Central memory CD4-positive, alpha-beta T cell (primary cell): ENCODE measurements at regions not wholly inside any gene's neighbourhood (a gene's known extent, or its start where the extent isn't known, plus 50 kb on each side); places are given as distances from the start of the nearest gene placed in this dataset.
"Not testable (repeated sequence)": the region's sequence is repeated elsewhere in the genome, so short reads cannot be mapped to it uniquely, and the experiment has no call there.

Experiments used
- DNase-seq: peaks from one replicate; pipeline ENCODE4 v3.0.0; 2022

DNA sequence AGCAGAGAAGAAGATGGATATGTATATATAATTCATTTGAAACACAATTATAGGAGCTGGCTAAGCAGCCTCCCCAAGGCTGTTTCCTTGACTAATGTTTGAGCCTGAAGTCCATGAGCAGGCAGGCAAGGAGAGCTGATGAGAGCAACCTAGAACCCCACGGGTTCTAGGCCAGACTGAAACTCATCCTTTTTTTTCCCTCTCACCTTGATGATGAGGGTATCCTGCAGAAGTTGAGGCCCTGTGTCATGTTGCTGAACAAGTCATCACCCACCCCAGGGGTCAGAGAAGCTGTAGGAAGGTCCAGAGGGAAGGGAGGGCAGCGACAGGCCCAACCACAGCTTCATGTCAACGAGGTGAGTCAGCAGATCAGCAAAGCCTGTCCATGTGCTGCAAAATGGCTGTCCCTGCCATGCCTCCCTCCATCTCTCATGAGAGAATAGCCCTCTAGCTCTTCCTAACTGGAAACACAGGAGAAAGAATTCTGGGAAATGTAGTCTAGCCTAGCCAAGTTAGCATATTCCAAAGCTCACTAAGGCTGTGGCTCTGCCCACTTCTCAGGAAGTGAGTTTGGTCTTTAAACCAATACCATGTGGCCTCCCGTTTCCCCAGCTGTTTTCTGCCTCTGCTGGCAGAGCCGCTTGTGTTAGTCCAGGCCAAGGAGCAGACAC is 91.3 kb upstream of the DTNBP1 start:
- no peak for DNase-seq

DNA sequence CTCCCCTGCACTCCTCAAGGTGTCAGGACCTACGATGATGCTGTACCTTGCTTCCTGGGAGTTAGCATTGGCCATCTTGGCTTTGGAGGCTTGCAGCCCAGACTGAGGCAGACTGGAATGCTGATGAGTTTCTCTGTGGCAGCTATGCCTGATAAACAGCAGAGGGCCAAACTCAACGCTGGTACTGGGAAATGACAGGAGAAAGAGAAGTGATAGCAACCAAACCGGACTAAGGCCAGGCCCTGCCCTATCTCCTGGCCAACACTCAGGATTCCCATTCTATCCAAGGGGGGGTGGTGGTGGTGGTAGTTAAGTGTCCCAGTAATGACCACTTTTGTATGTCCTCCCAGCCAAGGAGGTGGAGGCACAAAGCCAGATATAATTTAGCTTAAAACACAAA is 90.0 kb upstream of the DTNBP1 start:
- no peak for DNase-seq

DNA sequence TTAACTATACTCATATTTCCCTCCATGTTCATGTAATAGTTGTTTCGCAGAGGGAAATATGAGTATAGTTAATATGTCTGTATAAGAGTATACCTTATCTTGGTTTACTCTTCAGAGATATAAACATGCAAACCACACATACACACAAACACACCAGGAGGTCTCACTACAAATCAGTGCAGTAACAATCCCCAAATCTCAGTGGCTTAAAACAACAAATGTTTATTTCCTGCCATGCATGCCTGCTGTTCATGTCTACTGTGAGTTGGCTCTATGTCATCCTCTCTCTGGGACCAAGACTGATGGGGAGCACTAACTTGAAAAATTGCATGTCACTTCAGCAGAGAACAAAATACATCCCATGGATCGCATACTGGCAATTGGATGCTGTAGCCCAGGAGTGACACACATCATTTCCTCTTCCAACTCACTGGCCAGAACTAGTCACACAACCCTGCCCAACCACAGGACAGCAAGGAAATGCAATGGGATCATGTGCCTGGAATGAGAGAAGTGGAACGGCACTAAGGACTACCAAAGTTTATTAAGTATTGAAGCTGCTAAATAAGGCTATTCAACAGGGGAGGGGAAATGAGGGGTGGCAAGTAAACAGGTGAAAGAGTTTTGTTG is 89.0 kb upstream of the DTNBP1 start:
- no peak for DNase-seq

DNA sequence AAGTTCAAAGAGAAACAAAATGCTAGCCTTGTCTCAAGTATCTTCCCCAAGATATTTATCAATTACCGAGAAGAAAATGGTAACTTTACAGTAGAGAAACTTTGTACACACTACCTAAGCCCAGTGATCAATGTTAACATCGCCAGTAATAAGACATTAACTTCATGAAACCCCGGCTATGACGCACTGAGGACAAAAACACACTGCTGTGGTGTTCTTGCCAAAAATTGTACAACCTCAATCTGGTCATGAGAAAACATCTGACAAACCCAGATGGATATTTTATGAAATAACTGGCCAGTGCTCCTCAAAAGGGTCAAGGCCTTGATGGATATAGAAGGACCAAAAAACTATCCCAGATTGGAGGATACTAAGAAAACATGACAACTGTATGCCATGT is 85.5 kb upstream of the DTNBP1 start:
- no peak for DNase-seq

DNA sequence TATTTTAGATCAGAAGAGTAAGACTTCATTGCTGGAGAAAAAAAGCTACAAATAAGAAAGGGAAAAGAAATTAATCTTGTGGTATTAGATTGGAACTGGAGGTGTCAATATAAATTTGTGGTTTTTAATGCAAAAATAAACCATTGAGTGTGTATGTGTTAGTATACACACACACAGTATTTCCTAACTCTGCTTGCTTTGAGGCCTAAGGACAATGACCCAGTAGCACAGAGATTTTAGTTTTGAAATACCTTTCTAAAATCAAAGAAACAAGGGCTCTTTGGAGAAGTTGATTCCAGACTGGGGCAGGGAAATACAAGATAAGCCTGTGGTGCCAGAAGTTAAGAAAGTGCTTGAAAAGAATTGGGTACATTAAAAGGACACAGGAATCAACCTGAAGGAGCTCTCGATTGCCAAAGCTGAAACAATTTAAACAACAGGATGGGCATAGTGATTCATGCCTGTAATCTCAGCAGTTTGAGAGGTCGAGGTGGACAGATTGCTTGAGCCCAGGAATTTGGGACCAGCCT is 84.6 kb upstream of the DTNBP1 start:
- DNase-seq: no peak

DNA sequence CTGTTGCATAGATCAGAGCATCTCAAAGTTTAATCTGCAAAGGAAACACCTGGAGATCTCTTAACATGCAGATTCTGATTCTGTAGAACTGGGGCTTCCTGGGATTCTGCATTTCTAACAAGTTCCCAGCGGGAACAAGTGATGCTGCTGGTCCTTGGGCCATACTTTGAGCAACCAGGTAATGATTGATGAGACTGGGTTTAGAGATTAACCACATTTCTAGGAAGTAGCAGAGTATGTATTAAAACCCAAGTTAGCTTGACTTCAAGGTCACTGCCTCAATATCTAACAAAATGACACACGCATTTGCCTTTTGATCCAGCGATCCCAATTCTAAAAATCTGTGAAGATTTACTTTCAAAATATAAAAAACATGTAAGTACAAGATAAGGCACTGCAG is 83.0 kb upstream of the DTNBP1 start:
- DNase-seq: no peak

DNA sequence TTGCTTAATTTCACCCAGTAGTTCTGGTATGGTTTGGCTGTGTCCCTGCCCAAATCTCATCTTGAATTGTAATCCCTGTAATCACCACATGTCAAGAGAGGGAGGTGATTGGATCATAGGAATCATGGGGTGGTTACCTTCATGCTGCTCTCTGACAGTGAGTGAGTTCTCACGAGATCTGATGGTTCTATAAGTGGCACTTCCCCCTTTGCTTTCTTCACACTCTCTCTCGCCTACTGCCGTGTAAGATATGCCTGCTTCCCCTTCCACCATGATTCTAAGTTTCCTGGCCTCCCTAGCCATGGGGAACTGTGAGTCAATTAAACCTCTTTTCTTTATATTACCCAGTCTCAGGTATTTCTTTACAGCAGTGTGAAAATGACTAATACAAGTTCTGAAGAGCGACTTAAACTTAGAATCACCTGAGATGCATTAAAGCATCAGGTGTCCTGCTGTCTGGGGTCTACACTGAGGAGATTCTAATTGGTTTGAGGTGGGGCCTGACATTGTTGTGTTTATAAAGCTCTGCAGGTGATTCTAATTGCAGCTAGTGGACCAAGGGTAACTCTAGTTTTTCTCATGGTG is 82.1 kb upstream of the DTNBP1 start:
- no peak for DNase-seq

DNA sequence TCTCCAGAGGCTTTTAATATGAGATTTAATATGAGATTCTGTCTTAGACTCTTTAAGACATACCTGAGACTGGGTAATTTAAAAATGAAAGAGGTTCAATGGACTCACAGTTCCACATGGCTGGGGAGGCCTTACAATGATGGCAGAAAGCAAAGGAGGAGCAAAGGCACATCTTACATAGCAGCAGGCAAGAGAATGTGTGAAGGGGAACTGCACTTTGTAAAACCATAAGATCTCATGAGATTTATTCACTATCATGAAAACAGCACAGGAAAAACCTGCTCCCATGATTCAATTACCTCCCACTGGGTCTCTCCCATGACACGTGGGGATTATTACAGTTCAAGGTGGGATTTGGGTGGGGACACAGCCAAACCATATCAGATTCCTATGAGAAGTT is 79.2 kb upstream of the DTNBP1 start:
- not testable (repeated sequence) for DNase-seq

DNA sequence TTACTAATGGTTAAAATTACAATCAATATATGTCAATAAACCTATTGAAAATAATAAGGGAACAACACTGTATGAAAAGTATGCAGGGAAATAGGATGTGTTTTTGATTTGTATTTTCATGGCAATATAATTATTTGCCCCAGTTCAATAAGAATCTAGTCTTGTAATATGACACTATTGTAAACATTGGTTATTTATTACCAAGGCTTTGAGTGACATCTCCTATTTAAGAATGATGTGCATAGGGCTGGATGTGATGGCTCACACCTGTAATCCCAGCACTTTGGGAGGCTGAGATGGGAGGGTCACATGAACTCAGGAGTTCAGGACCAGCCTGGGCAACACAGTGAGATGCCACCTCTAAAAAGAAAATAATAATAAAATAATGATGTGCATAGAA is 78.6 kb upstream of the DTNBP1 start:
- no peak for DNase-seq

DNA sequence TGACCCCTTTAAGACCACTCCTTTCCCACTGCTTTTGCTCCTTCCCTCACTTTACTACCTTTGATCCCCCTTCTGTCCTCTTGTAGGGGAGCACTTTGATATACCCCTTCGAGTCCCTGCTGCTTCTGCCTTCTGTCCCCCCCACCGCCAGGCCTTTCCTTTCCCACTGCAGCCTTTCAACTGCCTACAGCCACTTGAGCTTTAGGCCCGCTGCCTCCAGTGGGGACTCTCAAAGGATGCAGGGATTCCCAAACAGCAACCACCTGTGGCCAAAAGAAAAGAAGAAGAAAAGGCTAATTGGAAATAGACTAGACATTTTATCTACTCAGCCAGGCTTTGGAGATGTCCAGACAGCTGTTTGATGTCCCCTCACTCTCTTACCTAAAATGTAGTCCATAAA is 77.0 kb upstream of the DTNBP1 start:
- no peak for DNase-seq

DNA sequence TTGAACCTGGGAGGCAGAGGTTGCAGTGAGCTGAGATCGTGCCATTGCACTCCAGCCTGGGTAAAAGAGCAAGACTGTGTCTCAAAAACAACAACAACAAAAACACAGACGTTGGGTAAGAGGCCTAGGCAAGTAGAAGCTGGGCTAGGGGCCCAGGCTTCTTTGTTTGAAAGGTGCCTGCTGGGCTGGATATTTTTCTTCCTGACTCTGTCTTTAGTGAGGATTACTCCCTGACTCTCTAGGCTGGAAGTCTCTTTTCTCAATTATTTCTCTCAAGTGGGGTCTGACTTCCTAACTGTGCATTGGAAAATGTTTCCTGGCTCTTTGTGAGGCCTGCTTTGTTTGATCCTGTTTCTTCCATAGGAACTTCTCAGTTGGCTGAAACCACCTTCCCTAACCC is 76.5 kb upstream of the DTNBP1 start:
- no peak for DNase-seq

DNA sequence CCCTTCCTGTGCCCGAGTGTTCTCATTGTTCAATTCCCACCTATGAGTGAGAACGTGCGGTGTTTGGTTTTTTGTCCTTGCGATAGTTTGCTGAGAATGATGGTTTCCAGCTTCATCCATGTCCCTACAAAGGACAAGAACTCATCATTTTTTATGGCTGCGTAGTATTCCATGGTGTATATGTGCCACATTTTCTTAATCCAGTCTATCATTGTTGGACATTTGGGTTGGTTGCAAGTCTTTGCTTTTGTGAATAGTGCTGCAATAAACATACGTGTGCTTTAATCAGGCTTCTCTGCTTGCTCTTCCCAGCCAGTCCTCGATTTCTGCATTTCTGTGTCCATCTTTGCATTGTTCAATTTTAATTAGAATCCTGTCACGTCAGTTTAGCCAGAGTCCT is 75.4 kb upstream of the DTNBP1 start:
- not testable (repeated sequence) for DNase-seq

DNA sequence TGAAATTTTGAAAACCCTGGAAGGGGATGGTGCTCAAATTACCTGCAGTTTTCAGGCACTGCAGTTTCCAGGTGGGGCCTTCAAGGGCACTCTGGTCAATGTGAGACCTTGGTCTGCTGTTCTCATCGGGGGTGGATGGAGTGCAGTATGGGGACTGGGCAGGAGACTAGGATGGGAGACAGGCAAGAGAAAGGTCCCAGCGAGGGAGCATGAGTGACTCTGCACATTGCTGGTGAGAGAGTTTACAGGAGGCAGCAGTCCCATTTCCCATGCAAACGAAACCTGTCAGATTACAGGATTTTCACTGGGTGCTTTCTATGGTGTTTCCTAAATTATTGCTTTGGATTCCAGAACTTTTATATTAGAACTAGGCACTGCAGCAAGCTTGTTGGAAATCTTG is 73.5 kb upstream of the DTNBP1 start:
- no peak for DNase-seq

DNA sequence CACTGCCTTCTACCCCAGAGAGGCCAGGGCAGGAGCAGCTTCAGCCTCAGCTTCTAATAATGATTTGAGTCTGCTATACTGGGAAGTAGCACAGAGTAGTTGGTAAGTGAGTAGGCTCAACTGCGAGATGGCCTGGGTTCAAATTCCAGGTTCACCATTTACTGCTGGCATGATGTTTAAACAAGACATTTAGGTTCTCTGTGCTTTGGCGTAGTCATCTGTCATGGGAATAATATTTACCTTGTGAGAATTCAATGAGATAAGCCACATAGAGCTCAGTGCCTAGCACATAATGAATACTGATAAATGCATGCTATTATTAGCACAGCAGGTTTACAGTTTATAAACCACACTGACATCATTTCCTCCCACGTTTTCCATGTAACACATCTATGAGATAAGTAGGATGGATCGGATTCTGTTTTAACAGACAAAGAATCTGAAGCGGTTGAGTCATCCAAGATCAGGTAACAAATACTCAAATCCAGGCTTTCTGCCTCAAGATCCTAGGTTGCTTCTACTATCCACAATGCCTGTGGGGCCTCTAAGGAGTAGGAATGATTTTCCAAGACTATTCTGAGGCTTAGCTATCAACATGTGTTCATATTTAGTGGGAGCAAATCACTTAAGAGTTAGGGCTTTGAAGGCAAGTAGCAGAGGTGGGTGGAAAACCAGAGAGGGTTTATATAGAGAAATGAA is 72.9 kb upstream of the DTNBP1 start:
- no peak for DNase-seq

DNA sequence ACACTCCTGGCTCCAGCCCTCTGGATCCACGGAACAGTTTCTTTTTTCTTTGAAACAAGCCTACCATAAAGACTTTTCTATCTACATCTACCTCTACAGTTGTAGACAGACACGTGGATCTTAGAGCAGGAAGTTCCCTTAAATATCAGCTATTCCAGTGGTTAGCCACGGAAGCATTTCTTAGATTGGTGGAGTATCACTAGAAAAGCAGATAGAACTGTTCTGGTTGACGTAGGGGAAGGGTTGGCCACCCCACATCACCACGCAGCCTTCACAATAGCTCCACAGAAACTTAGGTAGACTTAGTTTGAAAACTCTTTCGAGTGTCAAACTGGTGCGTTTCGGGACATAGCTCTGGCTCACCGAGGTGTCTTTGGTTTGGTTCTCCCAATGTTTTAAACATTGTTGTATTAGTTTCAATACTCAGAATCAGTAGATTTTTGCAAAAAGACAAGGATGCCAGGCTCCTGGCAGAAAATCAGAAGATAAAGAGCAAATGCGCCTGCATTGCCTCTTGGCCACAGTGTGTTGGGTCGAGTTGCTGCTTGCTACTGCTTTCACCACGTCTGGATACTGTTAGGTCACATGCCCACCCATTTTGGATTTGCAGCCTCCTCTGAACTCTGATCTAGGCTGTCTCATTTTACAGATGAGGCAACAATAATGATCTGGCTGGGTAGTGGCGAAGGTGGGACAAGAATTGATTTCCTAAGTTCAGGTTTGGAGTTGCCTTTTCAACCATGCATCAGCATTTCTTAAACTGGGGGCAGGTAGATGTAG is 71.5 kb upstream of the DTNBP1 start:
- no peak for DNase-seq

DNA sequence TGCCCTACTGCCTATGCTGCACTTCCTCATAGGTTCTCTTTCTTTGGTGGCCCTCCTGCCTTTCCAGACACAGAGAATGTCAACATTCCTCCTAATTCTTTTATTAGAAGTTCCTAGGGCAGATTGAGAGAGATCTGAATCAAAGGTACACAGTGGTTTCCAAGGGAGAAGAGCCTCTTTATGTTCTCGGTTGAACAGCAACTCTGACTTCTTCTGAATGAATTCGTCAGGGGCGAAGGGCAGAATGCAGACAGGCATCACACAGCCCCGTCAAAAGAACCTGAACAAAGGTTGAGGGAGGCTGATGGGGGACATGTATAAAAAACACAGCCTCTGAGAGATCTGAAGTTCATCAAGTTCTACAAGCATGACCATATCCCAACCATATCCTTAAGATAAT is 68.1 kb upstream of the DTNBP1 start:
- no peak for DNase-seq

DNA sequence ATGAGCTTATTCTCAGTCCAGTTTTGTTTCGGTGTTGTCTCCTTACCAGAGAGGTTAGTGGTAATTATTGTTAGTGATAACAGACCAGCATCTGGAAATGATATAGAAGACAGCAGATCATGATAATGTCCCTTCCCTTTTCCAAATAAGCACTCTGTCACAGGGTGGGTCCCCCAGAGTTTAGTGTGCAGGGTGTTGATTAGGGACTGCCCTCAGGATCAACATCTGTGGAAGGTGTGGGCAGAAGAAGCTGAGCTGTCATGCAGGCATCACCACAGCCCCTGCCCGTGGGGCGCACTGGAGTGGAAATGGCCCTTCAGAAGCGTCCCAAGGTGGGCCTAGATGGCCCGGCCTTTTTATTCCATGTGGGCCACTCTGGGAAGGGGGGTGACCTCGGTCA is 67.6 kb upstream of the DTNBP1 start:
- DNase-seq: no peak

DNA sequence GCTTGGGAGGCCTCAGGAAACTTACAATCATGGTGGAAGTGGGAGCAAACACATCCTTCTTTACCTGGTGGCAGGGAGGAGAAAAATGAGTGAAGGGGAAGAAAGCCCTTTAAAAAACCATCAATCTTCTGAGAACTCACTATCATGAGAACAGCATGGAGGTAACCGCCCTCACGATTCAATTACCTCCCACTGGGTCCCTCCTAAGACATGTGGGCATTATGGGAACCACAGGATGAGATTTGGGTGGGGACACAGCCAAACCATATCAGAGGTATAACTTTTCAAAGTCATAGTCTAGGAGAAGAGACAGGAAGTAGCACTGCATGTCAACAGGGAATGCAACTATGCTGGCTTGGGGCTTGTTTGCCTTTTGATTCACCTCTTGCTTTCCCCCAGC is 59.9 kb upstream of the DTNBP1 start:
- DNase-seq: no peak

DNA sequence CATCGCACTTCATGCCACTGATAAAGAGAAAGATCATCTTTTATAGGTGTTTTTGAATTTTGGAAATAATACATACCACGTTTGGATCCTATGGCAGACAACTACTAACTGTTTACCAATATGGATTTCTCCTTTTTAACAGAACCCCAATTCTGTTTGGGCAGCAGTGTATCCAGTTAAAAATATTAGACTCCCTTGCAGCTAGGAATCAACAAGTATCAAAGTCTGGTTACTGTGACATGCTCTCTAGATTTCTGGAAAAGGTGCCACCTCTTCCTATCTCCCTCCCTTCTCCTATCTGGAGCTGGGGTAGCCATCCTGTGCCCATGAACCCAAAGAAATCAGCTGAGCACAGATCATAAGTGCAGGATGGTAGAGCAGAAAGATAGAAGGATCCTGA is 54.1 kb upstream of the DTNBP1 start:
- DNase-seq: no peak

DNA sequence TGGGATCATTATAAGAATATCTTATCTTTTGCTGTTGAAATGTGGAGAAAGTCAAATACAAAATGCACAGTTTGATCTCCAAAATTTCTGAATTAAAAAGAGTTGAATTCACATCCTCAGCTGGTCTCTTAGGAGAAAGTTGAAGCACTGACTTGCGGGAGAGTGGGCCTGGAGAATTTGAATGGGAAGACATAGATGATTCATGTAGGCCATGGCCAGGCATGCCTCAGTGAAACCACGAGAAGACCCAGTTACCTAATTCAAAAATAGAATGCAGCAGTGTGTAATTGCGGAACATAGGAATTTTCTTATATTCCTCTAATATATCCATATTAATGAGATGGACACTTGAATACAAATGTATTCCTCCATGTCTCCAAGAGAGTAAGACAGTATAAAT is 53.0 kb upstream of the DTNBP1 start:
- no peak for DNase-seq

DNA sequence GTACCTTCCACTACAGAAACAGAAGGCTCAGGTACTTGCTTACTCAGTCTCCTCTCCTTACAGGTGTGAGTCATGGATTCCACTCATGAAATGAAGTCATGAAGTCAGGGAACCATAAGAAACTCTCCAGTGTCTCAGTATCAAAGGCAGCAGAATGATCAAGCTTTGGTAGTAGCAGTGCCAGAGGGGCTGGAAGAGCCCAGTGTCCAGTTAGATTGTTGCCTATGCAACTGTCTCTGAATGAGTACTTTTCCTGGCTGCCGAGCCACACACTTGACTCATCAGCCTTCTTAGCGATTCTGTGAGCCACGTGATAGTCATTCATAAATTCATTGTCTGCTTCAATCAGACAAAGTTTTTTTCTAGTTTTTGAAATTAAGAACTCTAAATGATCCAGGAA is 52.2 kb upstream of the DTNBP1 start:
- DNase-seq: no peak

DNA sequence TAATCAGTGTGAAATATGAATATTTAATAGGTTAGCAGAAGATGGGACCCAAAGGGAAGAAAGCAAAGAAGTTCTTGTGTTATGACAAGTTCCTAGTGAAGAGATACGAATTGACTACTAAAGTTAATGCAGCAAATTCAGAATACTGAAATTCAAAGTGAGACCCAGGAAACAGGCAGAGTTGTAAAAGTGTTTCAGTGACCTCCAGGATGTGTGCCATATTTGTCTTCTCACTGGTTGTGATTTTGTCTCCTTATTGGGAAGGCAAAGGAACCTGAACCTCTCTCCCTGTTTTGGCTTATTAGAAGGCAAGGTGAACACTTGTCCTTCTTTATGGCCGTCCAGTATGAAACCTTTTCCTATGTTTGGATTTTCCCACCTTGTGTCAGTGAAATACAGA is 51.8 kb upstream of the DTNBP1 start:
- DNase-seq: no peak

DNA sequence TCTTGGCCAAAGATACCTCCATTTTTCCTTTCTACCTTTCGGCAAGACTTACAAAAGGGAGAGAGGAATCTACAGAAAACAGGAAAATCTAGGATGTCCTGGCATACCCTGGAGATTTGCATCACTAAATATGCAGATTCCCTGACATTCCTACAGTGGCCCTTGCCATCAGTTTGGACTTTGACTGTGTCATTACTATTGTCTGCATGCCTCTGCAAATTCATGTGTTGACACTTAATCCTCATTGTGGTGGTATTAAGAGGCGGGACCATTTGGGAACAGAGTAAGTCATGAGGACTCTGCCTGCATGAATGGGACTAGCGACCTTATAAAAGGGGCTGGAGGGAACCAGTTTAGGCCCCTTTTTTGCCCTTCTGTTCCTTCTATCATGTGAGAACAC is 50.5 kb upstream of the DTNBP1 start:
- no peak for DNase-seq
